GM23248 (cell line): ENCODE measurements at regions not wholly inside any gene's neighbourhood (a gene's known extent, or its start where the extent isn't known, plus 50 kb on each side); places are given as distances from the start of the nearest gene placed in this dataset.
A peak's percentile ranks its signal among the peaks of the same experiment; 100 is the strongest.

Source experiments
- DNase-seq: peaks from one replicate; pipeline ENCODE4 v3.0.0-alpha.2; 2015
- H2AFZ ChIP-seq: fragments of 200-600 bp; sonication (generic); 2 replicates; pipeline ENCODE4 v1.6.1; 2016; ENCODE audit warnings: antibody characterized with exemption
- H3F3A ChIP-seq: fragments of 200-600 bp; sonication (generic); 2 replicates; pipeline ENCODE4 v1.6.1; 2016; ENCODE audit warnings: mild to moderate bottlenecking, antibody characterized with exemption, mixed run types; ENCODE audit not compliant: insufficient read depth
- H3K27ac ChIP-seq: fragments of 200-600 bp; sonication (generic); 2 replicates; pipeline ENCODE4 v1.5.1; 2016; ENCODE audit warnings: mild to moderate bottlenecking
- H3K27me3 ChIP-seq: fragments of 200-600 bp; sonication (generic); replicated peaks from 2 replicates; pipeline ENCODE4 v1.6.1; 2016; ENCODE audit warnings: mild to moderate bottlenecking; ENCODE audit not compliant: insufficient read depth
- H3K36me3 ChIP-seq: fragments of 200-600 bp; sonication (generic); 2 replicates; pipeline ENCODE4 v1.6.1; 2016; ENCODE audit warnings: low read depth, mild to moderate bottlenecking
- H3K4me1 ChIP-seq: fragments of 200-600 bp; sonication (generic); 2 replicates; pipeline ENCODE4 v1.6.1; 2016; ENCODE audit warnings: mild to moderate bottlenecking; ENCODE audit not compliant: insufficient read depth
- H3K4me2 ChIP-seq: fragments of 200-600 bp; sonication (generic); one replicate; pipeline ENCODE4 v1.6.1; 2016; ENCODE audit warnings: mild to moderate bottlenecking; ENCODE audit not compliant: unreplicated experiment
- H3K4me3 ChIP-seq: fragments of 200-600 bp; sonication (generic); 2 replicates; pipeline ENCODE4 v1.5.1; 2016; ENCODE audit warnings: mild to moderate bottlenecking
- H3K79me2 ChIP-seq: fragments of 200-600 bp; sonication (generic); 2 replicates; pipeline ENCODE4 v1.6.1; 2016; ENCODE audit warnings: mild to moderate bottlenecking; ENCODE audit not compliant: insufficient read depth
- H3K9ac ChIP-seq: fragments of 200-600 bp; sonication (generic); 2 replicates; pipeline ENCODE4 v1.6.1; 2016; ENCODE audit warnings: mild to moderate bottlenecking
- H3K9me2 ChIP-seq: fragments of 200-600 bp; sonication (generic); 2 replicates; pipeline ENCODE4 v1.6.1; 2016; ENCODE audit warnings: mixed run types, mild to moderate bottlenecking, moderate library complexity; ENCODE audit not compliant: insufficient read depth
- H3K9me3 ChIP-seq: fragments of 200-600 bp; sonication (generic); one replicate; pipeline ENCODE4 v1.6.1; 2017; ENCODE audit warnings: low read depth
- H4K20me1 ChIP-seq: fragments of 200-600 bp; sonication (generic); 2 replicates; pipeline ENCODE4 v1.6.0; 2016; ENCODE audit not compliant: insufficient read depth
- EZH2 ChIP-seq: fragments of 200-600 bp; sonication (generic); IDR thresholded peaks from 2 replicates; pipeline ENCODE4 v1.6.1; 2018; ENCODE audit warnings: antibody characterized with exemption, mild to moderate bottlenecking; ENCODE audit not compliant: insufficient read depth, poor library complexity, severe bottlenecking
- EZH2phosphoT487 ChIP-seq: fragments of 200-600 bp; sonication (generic); IDR thresholded peaks from 2 replicates; pipeline ENCODE4 v1.6.1; 2018; ENCODE audit warnings: antibody characterized with exemption, moderate library complexity, mild to moderate bottlenecking, low read depth; ENCODE audit not compliant: insufficient read depth
- WGBS, 2 experiments: methylation state at CpG; one replicate each; pipeline ENCODE4 v1.1.6; 2015 to 2017; ENCODE audit warnings: low lambda C conversion rate in 2 of 2, low coverage in 1 of 2; ENCODE audit errors: missing lambda C conversion rate in 2 of 2; 5-methylcytosine and 5-hydroxymethylcytosine counted together
- in situ Hi-C: fragments of 300-500 bp; cut with MboI; formaldehyde crosslinking; loops from 2 replicates; pipeline ENCODE4 v1.15.0; 2020

DNA sequence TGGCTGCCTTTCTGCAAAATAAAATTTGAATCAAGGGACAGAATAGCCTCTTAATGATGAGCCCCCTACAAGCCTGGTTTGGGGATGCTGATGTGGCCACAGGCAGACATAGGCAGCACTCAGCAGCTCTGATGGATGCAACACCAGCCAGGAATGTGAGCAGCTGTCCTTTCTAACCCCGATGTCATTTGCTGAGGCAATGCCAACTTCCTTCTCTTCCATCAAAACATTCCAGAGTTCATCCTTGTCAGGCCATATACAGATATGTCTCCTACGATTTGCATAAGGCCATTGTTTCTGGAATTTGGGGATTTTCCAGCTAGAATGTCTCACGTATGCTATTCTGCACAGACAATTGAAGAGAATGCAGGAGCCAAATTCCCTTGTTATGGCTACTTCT is 52.1 kb upstream of the MYOCD start:
- H4K20me1 ChIP-seq: no peaks in the 10 kb centered on the region
- no peaks in the 10 kb centered on the region for H3K36me3 ChIP-seq
- no peaks in the 10 kb centered on the region for H3K27me3 ChIP-seq
- no peak overlapping the region for H2AFZ ChIP-seq
- H3K9ac ChIP-seq: no peak overlapping the region
- no peaks in the 10 kb centered on the region for H3K4me1 ChIP-seq
- no peak overlapping the region for H3K27ac ChIP-seq
- in situ Hi-C loops: no loop called here
- H3K4me2 ChIP-seq: no peak overlapping the region
- H3K9me3 ChIP-seq: no peaks in the 10 kb centered on the region
- peak; percentile 26 for DNase-seq
- no peak for TF ChIP-seq EZH2
- TF ChIP-seq EZH2phosphoT487: no peak
- no peak overlapping the region for H3K4me3 ChIP-seq
- H3K9me2 ChIP-seq: no peaks in the 10 kb centered on the region
- WGBS, 2 experiments: 0 to 8% methylated on average over 3 of the region's 3 CpGs
- H3K79me2 ChIP-seq: no peaks in the 10 kb centered on the region
- no peaks in the 10 kb centered on the region for H3F3A ChIP-seq
